LNCaP clone FGC (cell line): ENCODE measurements at regions not wholly inside any gene's neighbourhood (a gene's known extent, or its start where the extent isn't known, plus 50 kb on each side); places are given as distances from the start of the nearest gene placed in this dataset.

Experiments used
- DNase-seq: peaks from one replicate; pipeline ENCODE4 v3.0.0-alpha.2; 2011; ENCODE audit warnings: low read depth
- H3K4me3 ChIP-seq: 2 replicates; pipeline ENCODE4 v1.5.1; 2011; ENCODE audit warnings: mild to moderate bottlenecking, low read depth, low read length, control low read depth
- TF ChIP-seq, protein P1 (sequence below): IDR thresholded peaks from 2 replicates; pipeline ENCODE4 v1.5.1; 2012; ENCODE audit warnings: mild to moderate bottlenecking; ENCODE audit not compliant: control insufficient read depth, insufficient read depth; ENCODE audit errors: extremely low read depth

DNA sequence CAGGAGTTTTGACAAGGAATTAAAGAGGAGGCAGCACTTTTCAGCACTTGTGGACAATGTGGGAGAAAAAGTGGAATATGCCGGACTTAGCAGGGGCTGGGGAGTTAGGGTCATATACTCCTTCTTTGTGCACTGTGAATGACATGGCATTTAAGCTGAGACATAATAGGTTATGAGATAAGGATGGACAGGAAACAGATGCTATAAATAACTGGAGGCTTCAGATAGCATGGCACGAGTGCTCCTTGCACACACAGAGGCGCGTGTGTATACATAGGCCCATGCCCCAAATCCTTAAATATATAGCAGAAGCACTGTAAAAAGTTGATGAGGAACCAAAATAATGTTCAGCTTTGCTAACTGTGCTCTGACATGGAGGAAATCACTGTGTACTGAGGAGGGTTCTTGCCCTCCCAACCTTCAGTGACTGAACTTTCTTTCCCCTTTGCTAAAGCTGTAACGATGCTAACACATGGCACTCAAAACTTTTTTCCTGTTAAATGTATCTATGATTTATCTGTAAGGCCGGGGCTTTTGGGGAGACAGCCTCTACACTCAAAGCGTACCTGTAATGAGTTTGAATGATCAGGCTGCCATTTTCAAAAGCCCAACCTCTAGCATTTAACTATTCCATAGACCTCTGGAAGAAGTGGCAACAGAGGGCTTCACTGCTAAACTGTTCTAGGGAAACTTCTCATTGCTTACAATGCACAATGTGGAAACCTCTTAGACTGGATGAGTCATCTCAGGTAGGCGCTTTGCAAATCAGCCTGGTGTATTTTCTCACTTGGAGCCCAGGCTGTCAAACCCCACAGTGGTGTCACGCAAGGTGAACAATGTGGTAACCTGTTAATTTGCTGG, 784.6 kb downstream of the NR2F2 start:
- DNase-seq: no peak
- no peak overlapping the region for H3K4me3 ChIP-seq
- TF ChIP-seq, protein P1, sequence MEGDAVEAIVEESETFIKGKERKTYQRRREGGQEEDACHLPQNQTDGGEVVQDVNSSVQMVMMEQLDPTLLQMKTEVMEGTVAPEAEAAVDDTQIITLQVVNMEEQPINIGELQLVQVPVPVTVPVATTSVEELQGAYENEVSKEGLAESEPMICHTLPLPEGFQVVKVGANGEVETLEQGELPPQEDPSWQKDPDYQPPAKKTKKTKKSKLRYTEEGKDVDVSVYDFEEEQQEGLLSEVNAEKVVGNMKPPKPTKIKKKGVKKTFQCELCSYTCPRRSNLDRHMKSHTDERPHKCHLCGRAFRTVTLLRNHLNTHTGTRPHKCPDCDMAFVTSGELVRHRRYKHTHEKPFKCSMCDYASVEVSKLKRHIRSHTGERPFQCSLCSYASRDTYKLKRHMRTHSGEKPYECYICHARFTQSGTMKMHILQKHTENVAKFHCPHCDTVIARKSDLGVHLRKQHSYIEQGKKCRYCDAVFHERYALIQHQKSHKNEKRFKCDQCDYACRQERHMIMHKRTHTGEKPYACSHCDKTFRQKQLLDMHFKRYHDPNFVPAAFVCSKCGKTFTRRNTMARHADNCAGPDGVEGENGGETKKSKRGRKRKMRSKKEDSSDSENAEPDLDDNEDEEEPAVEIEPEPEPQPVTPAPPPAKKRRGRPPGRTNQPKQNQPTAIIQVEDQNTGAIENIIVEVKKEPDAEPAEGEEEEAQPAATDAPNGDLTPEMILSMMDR: no peak

GRCh38 chr15:97115761-97116070, 785.2 kb downstream of the NR2F2 start:
- TF ChIP-seq, protein P1: no peak
- no peak for DNase-seq
- no peak overlapping the region for H3K4me3 ChIP-seq

DNA sequence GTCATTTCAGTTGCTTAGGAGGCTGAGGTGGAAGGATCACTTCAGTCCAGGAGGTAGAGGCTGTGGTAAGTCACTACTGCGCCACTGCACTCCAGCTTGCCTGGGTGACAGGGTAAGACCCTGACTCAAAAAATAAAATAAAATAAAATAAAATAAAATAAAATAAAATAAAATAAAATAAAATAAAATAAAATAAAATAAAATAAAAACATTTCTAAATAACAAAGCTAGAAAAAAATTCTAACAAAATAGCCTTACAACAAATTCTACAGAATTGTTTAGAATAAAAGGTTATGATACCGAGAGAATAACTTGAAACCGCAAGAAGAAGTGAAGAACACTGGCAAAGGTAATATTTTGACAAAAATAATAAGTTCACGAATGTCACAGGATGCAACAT, 794.3 kb downstream of the NR2F2 start:
- DNase-seq: no peak
- H3K4me3 ChIP-seq: no peak overlapping the region
- TF ChIP-seq, protein P1: no peak

GRCh38 chr15:97126553-97127233, 796.2 kb downstream of the NR2F2 start:
- TF ChIP-seq, protein P1: no peak
- no peak overlapping the region for H3K4me3 ChIP-seq
- no peak for DNase-seq

DNA sequence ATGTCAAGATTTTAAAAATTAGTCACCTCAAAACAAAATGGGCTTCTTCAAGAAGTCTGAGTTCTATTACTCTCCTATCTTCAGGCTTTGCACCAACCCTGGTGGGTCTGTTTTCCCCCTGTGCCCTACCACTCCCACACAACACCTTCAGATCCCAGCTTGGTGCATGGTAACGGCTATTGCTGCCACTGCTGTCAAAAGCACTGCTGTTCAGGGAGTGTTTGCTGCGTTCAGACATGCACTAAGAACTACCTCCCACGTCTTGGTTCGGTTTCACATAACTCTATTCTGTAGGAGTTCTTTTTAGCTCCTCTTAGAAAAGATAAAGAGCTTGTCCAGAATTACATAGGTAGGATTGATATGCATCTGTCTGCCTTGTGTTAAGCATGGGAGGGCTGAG, 799.2 kb downstream of the NR2F2 start:
- DNase-seq: no peak
- TF ChIP-seq, protein P1: no peak
- no peak overlapping the region for H3K4me3 ChIP-seq

DNA sequence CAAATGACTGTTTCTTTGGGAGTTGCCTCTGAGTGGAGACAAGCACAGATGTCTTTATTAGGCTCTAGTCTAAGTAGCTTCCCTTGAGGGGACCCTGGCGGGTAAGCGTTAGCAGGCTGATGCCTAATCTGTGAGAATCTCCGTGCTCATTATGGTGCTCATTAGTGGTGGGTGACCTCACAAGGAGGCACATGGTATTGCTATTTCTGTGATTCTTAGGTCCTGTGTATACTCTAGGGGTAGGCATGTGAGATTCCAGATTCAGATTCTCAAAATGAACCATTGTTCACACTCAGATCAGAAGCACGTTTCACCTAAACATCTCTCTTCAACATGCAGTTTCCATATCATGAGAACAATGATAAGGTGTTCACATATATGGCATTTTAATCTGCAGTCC, 809.7 kb downstream of the NR2F2 start:
- H3K4me3 ChIP-seq: no peak overlapping the region
- TF ChIP-seq, protein P1: no peak
- DNase-seq: no peak
